ENCODE measurements at regions not wholly inside any gene's neighbourhood (a gene's known extent, or its start where the extent isn't known, plus 50 kb on each side); places are given as distances from the start of the nearest gene placed in this dataset.

GRCh38 chr6:3625149-3625979 lies 126.1 kb downstream of the PXDC1 start:
- Histone ChIP-seq H3K9me3 (ENCODE audit: insufficient read depth, low read depth, low read length) (no peaks in the 10 kb centered on the region), H3K9me2 (replicated peaks; ENCODE audit: low read depth, low read length) (no peaks in the 10 kb centered on the region), H3K9ac (ENCODE audit: low read depth, low read length, poor library complexity, severe bottlenecking) (no peak overlapping the region), H3K79me2 (ENCODE audit: insufficient read depth, low read length) (no peaks in the 10 kb centered on the region), H4K20me1 (ENCODE audit: insufficient read depth, low read length, poor library complexity, severe bottlenecking) (no peaks in the 10 kb centered on the region), H3K27me3 (ENCODE audit: insufficient read depth, low read length, poor library complexity, severe bottlenecking) (no peaks in the 10 kb centered on the region), H3K4me2 (ENCODE audit: low read depth, low read length, poor library complexity, severe bottlenecking) (no peak overlapping the region), H3F3A (ENCODE audit: low read depth) (no peaks in the 10 kb centered on the region), H3K4me1 (ENCODE audit: insufficient read depth, low read length, poor library complexity, severe bottlenecking) (peaks cover 35% of the 10 kb centered on the region), H2AFZ (ENCODE audit: low read length) (no peak overlapping the region), H3K36me3 (ENCODE audit: insufficient read depth, low read length) (no peaks in the 10 kb centered on the region), H3K4me3 (ENCODE audit: low read length, poor library complexity, severe bottlenecking) (no peak overlapping the region)
- no peak for TF ChIP-seq EZH2phosphoT487 (IDR thresholded peaks at IDR 0.05; ENCODE audit: borderline replicate concordance)
- TF ChIP-seq CTCF (conservative IDR thresholded peaks at IDR 0.05; ENCODE audit: low read length), result peak; percentile 35

DNA sequence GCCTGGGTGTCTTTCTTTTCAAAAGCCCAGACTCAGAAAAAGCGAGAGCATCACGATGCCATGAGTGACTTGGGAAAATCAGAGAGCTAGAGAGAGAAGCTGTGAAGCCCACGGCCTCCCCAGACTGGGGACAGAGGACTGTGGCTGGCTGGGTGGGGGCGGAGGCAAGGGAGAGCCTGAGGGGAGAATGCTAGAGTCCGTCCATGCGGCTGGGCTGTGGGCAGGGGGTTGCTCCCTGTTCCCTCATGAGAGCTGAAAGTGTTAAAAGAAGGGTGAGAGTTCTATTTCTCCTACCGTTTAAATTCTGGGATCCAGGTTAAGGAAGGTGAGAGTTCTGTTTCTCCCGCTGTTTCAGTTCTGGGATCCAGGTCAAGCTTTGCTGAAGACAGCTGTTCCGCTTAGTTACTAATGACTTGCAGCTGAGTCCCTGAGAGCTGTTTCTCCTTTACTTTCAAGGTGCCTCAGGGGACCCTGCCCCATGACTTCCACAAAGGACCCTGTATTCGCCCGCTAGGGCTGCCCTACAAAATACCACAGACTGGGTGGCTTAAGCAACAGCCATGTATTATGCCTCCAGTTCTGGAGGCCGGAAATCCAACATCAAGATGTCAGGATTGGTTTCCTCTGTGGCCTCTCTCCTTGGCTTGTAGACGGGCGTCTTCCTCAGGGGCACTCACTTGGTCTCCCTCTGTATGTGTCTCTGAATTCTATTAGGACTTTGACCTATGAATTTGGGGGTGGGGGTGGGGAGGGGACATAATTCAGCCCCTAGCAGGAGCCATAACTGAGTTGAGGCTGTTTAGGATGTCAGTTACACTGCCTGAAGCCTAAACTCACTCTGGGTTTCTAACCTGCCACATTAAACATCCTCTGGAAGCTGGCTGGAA lies 127.0 kb downstream of the PXDC1 start:
- H3K9me3 ChIP-seq (ENCODE audit: insufficient read depth, low read depth, low read length), result no peaks in the 10 kb centered on the region
- TF ChIP-seq CTCF (conservative IDR thresholded peaks at IDR 0.05; ENCODE audit: low read length) (no peak), EZH2phosphoT487 (IDR thresholded peaks at IDR 0.05; ENCODE audit: borderline replicate concordance) (no peak)
- no peaks in the 10 kb centered on the region for H3F3A ChIP-seq (ENCODE audit: low read depth)
- H3K4me3 ChIP-seq (ENCODE audit: low read length, poor library complexity, severe bottlenecking), result no peak overlapping the region
- no peaks in the 10 kb centered on the region for H3K27me3 ChIP-seq (ENCODE audit: insufficient read depth, low read length, poor library complexity, severe bottlenecking)
- no peak overlapping the region for H2AFZ ChIP-seq (ENCODE audit: low read length)
- no peaks in the 10 kb centered on the region for H3K79me2 ChIP-seq (ENCODE audit: insufficient read depth, low read length)
- no peak overlapping the region for H3K9ac ChIP-seq (ENCODE audit: low read depth, low read length, poor library complexity, severe bottlenecking)
- no peaks in the 10 kb centered on the region for H3K9me2 ChIP-seq (replicated peaks; ENCODE audit: low read depth, low read length)
- peaks cover 28% of the 10 kb centered on the region for H3K4me1 ChIP-seq (ENCODE audit: insufficient read depth, low read length, poor library complexity, severe bottlenecking)
- no peaks in the 10 kb centered on the region for H3K36me3 ChIP-seq (ENCODE audit: insufficient read depth, low read length)
- no peaks in the 10 kb centered on the region for H4K20me1 ChIP-seq (ENCODE audit: insufficient read depth, low read length, poor library complexity, severe bottlenecking)
- H3K4me2 ChIP-seq (ENCODE audit: low read depth, low read length, poor library complexity, severe bottlenecking), result no peak overlapping the region

- Histone ChIP-seq H4K20me1 (ENCODE audit: insufficient read depth, low read length, poor library complexity, severe bottlenecking) (no peaks in the 10 kb centered on the region), H3K4me2 (ENCODE audit: low read depth, low read length, poor library complexity, severe bottlenecking) (no peak overlapping the region), H2AFZ (ENCODE audit: low read length) (no peak overlapping the region), H3K4me3 (ENCODE audit: low read length, poor library complexity, severe bottlenecking) (no peak overlapping the region), H3K9ac (ENCODE audit: low read depth, low read length, poor library complexity, severe bottlenecking) (no peak overlapping the region), H3K4me1 (ENCODE audit: insufficient read depth, low read length, poor library complexity, severe bottlenecking) (peaks cover 20% of the 10 kb centered on the region), H3F3A (ENCODE audit: low read depth) (no peaks in the 10 kb centered on the region), H3K9me2 (replicated peaks; ENCODE audit: low read depth, low read length) (no peaks in the 10 kb centered on the region), H3K79me2 (ENCODE audit: insufficient read depth, low read length) (no peaks in the 10 kb centered on the region), H3K36me3 (ENCODE audit: insufficient read depth, low read length) (no peaks in the 10 kb centered on the region), H3K9me3 (ENCODE audit: insufficient read depth, low read depth, low read length) (no peaks in the 10 kb centered on the region), H3K27me3 (ENCODE audit: insufficient read depth, low read length, poor library complexity, severe bottlenecking) (no peaks in the 10 kb centered on the region)
- TF ChIP-seq CTCF (conservative IDR thresholded peaks at IDR 0.05; ENCODE audit: low read length) (no peak), EZH2phosphoT487 (IDR thresholded peaks at IDR 0.05; ENCODE audit: borderline replicate concordance) (no peak)
Measured at GRCh38 chr6:3623451-3624249, 127.9 kb downstream of the PXDC1 start.
